ENCODE measurements at regions not wholly inside any gene's neighbourhood (a gene's known extent, or its start where the extent isn't known, plus 50 kb on each side); places are given as distances from the start of the nearest gene placed in this dataset.

DNA sequence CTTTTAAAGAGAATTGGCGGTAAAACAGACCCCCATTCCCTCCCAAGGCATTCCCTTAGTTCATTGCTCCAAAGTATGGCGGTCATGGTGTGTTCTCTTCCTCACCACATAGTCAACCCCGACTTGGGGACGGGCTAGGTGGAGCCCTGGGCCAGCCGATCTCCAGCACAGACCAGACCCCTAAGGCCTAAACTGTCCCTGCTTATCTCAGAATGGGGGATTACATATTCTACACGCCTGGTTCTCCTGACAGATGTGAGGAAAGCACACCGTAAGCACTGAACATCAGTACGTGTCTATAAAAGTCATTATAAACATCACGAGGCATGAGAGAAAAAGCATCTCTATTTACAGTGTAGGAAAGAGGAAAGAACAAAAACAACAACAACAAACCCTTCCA, 244.5 kb upstream of the STT3B start:
- no peak for TF ChIP-seq EGR1 (IDR thresholded peaks at IDR 0.05; ENCODE audit: low read depth)
- no peak for TF ChIP-seq POLR2AphosphoS5 (IDR thresholded peaks at IDR 0.05; ENCODE audit: low read depth, low read length)
- TF ChIP-seq, protein P1, sequence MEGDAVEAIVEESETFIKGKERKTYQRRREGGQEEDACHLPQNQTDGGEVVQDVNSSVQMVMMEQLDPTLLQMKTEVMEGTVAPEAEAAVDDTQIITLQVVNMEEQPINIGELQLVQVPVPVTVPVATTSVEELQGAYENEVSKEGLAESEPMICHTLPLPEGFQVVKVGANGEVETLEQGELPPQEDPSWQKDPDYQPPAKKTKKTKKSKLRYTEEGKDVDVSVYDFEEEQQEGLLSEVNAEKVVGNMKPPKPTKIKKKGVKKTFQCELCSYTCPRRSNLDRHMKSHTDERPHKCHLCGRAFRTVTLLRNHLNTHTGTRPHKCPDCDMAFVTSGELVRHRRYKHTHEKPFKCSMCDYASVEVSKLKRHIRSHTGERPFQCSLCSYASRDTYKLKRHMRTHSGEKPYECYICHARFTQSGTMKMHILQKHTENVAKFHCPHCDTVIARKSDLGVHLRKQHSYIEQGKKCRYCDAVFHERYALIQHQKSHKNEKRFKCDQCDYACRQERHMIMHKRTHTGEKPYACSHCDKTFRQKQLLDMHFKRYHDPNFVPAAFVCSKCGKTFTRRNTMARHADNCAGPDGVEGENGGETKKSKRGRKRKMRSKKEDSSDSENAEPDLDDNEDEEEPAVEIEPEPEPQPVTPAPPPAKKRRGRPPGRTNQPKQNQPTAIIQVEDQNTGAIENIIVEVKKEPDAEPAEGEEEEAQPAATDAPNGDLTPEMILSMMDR (IDR thresholded peaks at IDR 0.05 in 2 of 3, conservative IDR thresholded peaks at IDR 0.05 in 1 of 3; ENCODE audit: borderline replicate concordance in 1 of 3, insufficient read depth in 1 of 3, low read depth in 2 of 3, low read length in 2 of 3) = no peak

Measured in HCT116 (cell line).